ENCODE measurements at regions not wholly inside any gene's neighbourhood (a gene's known extent, or its start where the extent isn't known, plus 50 kb on each side); places are given as distances from the start of the nearest gene placed in this dataset.

DNA sequence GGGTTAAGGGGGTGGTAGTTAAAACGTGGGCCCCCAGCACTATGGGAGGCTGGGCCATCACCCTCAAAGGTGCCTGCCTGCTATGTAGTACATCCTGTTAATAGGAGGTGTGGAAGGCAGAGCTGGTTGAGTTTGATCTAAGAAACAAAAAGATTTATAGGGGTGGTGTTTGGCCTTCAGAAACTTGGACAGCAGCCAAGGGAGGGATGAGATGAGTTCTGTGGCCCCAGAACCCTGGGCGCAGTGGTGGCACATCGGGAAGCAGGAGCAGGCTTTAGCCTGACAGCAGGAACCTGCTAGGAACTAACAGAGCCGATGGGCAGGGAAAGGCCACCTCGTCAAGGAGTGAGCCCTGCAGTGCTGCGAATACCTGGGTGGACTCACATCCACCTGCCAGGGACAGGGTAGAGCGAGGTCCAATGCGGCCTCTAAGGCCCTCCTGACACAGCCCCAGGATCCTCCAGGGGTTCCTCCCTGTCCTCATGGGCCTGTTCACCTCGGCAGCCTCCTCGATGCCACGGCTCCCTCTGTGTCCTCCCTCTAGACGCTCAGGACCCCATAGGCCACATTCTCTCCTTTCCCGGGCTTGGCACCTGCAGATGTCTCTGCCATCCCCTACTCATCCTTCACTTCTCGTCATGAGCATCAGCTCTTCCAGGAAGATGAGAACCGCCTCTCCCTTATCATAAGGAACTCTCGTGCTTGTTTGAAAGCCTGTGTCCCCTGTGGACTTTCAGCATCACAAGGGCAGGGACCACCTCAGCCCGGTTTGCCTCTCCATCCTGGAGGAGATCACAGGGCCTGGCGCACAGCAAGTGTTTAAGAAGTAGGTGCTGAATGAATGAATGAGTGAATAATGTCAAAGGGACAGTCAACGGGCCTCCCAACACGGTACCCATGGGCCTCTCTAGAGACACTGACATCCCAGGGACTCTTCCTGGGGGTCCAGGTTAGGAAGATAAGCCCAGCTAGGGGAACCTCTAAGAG, 103.5 kb upstream of the TNRC6C start:
- DNase-seq (ENCODE audit: low read depth in 2 of 2): no peak

DNA sequence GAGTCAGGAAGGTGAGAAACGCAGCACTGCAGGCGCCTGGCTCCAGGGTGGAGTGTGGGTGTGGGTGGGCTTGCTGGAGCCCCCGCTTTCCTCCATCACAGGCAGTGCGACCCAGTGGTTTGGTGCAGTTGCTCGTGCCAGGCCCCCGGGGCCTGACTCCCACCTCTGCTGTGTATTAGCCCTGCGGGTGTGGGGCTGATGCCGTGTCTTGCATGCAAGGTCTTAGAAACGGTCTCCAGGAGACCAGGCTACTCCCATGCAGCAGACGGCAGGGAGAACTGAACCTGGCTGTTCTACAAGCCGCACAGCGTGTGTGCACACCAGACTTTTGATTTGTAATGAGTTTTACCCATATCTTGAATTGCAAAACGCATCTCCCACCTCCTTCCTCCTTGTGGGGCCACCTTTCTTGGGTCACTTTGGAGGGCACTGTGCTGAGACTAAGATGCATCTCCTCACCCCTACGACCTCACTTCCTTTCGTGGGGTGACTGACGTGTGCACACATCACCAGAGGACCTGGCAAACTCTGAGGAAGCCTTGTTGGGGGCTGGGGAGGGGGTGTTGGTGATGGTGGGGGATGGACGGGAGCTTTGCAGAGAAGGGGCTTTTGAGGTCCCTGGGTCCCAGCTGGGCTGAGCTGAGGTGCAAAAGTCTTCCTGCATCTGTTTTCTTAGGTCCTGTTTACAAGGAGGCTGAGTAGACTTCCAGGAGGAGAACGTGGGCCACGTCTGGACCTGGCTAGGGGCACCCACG, 101.8 kb upstream of the TNRC6C start:
- no peak for DNase-seq (ENCODE audit: low read depth in 2 of 2)

DNA sequence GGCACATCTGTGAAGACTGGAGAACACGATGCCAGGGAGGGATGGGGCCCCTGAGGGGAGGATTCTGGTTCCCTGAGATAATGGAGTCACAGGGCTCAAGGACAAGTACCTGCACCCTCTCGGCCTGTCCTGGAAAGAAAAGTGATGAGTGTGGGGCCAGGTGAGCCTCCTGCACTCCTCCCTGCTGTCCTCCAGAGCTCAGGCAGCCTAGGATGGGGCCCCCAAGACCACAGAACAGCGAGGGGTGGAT, 101.3 kb upstream of the TNRC6C start:
- no peak for DNase-seq (ENCODE audit: low read depth in 2 of 2)

DNA sequence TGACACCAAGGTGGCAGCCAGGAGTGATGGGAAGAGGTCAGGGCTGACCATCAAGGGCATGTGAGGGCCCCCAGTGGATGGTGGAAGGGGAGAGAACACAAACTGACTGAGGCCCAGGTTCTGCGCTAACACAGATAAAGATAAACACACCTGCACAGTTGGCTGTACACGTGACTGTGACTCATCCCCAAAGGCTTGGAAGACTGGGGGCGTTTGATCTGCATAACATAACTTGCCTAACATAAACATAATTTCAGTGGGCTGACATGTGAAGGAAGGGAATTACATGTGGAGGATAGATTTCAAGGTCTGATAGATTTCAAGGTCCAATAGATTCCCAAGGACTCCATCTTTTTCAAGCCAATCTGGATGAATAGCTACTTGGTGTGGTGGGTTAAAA, 100.9 kb upstream of the TNRC6C start:
- no peak for DNase-seq (ENCODE audit: low read depth in 2 of 2)

DNA sequence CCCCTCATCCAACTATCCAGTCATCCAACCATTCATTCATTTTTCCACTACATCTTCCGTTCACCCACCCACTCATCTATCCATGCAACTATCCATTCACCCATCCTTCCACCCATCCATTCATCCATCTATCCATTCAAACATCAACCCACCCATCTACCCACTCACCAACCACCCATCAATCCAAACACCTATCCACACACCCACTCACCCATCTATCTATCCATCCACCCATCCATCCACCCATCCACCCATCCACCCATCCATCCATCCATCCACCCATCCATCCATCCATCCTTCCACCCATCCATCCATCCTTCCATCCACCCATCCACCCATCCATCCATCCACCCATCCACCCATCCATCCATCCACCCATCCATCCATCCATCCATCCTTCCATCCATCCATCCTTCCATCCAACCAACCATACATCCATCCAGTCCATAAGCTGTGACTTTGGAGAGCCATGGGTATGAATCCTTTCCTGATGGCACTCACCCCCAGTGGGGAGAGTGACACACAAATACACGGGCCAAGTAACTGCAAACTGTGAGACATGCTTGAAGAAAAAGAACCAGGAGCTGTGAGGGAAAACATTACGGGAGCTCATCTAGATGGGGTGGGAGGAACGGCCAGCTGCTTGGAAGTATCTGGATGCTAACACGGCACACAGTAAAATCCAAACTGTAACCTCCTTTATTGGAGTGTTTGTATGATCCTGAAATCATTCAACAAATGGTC, 100.0 kb upstream of the TNRC6C start:
- DNase-seq (ENCODE audit: low read depth in 2 of 2): no peak

DNA sequence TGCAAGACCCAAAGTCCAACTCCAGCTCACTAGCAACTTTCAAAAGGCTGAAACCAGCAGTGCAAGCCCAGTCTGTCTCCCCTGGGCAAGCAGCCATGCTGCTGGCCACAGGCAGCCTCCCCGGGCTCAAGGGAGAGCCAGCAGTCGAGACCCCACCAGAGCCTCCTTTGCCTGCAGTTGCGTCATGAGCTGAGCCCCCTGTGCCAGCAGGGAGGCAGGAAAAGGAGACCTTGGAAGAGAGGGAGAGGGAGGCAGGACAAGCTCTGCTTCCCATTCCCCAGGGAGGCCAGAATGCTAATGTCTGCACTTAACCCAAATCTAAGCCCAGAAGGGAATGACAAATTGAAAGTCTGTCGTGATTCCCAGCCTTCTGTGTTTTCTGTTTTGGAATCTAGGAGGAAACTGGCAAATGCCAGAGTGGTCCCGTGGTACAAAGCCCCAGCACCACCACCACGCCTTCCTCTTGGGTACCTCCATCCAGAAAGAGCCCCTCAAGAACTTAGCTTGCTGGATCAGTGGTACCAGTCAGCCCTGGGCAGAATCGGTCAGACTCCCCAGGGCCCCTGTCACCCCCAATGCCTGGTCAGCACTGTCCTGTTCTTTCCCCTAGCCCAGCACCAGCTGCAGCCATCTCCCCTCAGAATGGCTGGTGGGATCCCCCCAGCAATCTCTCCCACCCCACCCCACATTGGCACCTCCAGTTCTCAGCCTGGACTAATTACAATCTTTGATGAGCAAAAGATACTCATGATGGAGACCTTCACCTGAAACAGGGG, 99.3 kb upstream of the TNRC6C start:
- DNase-seq (ENCODE audit: low read depth in 2 of 2): no peak

DNA sequence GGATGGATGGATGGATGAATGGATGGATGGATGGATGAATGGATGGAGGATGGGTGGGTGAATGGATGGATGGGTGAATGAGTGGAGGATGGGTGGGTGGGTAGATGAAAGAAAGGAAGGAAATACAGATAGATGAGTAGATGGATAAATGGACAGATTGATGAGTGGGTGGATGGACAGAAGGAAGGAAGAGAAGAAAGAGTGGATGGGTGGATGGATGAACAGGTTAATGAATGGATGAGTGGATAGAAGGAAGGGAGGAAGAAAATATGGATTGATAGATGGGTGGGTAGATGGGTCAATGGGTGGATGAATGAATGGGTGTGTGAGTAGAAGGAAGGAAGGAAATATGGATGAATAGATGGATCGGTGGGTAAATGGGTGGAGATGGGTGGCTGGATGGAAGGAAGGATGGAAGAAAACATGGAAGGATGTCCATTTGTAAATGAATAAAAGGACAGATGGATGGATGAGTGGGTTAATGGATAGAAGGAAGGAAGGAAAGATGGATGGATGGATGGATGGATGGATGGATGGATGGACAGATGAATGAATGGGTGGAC, 97.3 kb upstream of the TNRC6C start:
- no peak for DNase-seq (ENCODE audit: low read depth in 2 of 2)

DNA sequence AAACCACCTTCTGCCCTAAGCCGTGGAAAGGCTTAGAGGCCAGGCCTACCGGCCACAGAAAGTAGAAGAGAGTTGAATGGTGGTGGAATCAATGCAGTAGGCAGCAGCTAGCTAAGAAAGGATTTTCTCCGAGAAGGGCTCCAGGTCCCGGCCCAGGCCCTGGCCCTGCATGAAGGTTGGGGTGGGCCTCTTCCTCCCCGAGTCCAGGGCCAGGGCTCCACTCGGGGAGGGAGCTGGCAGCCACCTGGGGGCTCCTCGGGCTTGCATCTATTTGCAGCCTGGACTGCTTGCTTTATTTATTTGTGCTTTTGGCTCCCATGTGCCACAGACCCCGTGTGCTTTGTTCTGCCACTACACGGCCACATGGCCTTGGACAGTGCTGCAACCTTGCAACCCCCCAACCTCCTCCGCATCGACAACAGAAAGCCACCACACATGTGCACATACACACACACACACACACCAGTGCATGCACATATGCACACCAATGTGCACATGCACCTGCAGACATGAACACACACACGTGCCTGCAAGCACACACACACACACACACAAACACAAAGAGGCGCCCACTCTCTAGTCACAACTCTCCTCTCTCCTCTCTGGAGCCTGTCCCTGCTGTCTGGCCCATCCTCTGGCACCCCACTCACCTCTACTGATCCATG, 96.4 kb upstream of the TNRC6C start:
- no peak for DNase-seq (ENCODE audit: low read depth in 2 of 2)

DNA sequence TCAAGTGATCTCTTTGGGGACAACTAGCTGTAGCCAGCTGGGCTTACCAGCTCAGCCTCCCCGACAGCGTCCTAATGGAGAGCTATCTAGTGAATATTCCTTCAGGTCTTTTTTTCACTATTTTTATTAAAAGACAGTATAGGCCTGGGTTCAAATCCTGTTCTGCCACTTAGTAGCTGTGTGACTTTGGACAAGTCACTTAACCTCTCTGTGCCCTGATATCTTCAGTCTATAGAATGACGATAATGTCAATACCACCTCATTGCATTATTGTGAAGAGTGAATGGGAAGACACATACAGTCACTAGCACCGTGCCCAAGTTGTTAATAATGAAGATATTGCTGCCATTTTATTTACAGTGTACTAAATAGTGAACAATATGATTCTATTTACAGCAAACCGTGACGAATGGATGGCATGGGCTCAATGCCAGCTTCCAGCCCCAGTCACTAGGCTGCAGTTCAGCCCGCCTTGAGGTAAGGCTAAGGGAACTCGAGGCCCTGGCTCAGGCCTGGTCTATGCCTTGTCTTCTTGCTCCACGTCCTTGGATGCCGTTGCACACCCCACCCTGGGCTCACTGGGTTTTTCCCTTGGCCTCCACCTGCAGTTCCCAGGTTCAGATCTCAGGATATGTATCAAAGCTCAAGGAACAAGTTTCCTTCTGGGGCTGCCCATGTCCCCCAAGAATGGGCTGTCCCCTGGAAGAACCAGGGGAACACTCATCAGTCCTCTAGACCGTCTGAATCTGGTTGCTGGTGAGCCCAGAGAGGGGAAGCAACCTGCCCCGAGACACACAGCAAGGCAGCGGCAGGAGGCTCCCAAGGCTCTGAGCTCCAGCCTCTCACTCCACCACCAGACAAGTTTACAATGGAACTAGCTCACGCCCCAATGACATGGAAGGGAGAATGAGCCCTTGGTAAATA, 95.4 kb upstream of the TNRC6C start:
- DNase-seq (ENCODE audit: low read depth in 2 of 2): no peak

DNA sequence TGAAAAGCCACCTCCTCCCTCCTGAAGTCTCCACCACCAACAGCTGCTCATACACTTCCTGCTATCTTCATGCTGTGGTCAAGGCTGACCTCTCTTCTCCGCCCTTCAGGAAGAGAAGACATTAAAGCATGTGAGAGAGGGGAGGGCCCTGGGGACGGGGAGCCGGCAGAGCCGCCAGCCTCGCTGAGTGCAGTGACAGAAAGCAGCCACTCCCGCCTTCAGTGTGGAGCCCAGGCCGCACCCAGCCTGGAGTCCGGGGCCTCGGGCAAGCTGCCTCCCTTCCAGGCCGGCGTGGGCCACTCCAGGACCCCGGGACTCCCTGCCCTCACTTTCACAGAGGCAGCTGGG, 94.7 kb upstream of the TNRC6C start:
- no peak for DNase-seq (ENCODE audit: low read depth in 2 of 2)

DNA sequence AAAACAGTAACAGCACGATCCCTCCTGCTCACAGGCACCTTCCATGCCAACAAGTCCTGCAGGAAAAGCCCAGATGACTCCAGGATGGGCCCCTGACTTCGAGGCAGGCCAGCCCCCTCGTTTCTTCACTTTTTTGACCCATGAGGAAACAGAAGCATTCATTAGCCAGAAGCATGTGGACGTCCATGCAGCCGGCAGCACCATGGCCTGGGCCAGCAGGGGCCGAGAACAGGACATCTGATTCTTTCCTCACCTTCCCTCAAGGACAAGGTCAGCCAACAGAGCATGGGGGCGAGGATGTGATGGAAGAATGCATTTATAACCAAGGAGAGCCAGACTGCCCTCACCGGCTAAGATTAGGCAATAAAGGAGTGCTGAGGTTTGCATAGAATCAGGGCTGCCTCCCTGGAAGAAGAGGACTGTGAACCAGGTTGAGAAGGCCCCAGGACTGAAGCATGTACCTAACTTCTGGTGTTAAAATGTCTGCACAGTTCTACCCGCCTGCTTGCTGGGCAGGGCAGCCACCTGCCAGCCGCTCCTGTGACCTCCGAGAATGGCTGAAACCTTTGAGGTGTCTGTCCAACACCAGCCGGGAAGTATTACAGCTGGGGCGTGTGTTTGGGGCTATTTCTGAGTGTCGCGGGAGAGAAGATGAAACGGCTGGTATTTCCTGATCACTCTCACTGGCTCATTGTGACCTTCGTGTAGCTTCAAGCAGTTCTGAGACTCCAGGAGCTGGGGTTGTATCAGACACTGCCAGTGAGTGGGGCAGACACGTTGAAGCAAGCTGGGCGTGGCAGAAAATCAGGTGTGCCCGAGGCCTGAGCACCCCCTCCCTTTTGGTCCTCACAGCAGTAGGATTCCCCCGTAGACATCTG, 94.0 kb upstream of the TNRC6C start:
- no peak for DNase-seq (ENCODE audit: low read depth in 2 of 2)

DNA sequence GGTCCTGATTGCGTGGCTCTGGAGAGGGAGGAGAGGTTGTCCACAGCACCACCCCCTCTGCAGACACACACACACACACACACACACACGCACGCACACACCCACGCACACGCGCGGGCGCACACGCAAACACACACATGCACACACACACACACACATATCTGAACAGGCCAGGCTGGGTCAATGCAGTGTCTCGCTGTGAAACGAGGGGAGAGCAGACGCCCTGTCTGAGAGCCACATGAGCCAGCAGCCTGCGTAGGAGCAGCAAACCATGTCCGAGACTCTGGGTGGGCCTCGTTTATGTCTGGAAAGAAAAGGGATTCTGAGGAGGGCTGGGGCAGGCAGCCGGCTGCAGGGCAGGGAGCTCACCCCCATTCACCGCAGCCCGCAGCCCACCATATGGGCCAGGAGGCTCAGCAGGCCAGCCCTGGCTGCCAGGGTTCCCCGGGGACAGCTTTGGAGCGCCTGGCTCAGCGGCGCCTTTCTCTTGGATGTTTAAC, 93.3 kb upstream of the TNRC6C start:
- no peak for DNase-seq (ENCODE audit: low read depth in 2 of 2)

DNA sequence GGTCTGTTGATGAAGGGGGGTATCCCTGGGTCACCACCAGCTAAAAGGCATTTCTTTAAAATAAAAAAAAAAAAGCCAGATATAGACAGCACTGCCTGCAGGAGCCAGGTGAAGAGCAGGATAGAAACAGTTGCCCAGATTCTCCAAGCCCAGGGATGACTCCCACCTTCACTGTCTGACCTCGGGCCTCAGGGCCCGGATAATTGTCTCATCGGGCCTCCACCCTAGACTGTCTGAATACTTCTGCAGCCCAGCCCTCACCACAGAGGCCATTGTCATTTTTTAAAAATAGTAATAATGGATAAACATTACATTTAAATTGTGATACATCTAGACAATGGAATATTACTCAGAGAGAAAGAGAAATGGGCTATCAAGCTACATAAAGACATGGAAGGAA, 92.8 kb upstream of the TNRC6C start:
- DNase-seq (ENCODE audit: low read depth in 2 of 2): no peak

DNA sequence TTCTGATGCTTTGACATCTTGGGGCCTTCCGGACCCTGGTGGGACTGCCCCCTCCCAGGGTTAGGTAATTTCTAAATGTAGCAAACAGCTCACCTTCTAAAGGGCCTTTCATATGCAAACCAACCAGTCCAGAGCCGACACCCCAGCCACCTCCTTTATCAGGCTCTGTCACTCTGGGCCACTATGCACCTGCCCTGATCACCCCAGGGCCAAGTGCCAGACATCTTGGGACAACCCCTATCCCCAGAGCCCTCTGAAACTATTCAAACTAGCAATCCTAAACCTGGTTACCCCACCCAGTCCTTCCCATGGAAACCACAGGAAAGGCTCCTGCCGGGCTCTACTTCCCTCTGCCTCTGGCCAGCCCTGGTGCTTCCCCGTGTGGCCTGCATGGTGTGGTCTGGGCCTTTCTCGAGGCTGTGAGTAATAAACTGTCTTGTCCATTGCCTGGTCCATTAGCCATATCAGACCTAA, 91.2 kb upstream of the TNRC6C start:
- DNase-seq (ENCODE audit: low read depth in 2 of 2): no peak

DNA sequence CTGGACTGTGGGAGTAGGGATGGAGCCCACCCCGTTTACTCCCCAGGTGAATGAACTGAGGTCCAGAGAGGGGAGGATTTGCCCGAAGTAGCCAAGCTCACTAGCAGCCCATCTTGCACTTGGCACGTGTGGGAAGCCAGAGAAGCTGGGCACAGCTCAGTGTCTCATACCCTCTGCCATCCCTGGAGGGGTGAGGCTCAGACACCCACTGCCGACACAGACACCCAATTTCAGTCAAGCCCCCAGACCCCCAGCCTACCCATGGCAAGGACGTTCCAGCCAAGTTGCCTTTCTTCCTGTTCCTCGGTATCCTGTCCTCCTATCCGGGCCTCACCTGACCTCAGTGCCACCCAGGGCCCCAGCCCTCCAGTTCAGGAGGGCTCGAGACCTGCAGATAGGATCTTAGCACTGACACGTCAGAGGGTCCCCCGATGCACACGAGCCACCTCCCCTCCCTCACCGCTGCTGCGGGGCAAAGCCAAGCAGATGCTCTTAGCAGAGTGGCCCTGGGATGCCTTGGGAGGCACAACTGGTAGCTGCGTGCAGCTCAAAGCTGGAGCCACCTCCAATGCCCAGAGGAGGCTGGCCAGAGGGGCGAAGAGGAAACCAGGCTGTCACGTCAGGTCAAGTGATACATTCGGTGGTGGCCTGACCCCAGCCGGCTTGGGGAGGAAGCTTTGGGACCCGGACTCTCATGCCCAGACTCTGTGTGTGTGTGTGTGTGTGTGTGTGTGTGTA, 90.4 kb upstream of the TNRC6C start:
- DNase-seq (ENCODE audit: low read depth in 2 of 2): no peak

DNA sequence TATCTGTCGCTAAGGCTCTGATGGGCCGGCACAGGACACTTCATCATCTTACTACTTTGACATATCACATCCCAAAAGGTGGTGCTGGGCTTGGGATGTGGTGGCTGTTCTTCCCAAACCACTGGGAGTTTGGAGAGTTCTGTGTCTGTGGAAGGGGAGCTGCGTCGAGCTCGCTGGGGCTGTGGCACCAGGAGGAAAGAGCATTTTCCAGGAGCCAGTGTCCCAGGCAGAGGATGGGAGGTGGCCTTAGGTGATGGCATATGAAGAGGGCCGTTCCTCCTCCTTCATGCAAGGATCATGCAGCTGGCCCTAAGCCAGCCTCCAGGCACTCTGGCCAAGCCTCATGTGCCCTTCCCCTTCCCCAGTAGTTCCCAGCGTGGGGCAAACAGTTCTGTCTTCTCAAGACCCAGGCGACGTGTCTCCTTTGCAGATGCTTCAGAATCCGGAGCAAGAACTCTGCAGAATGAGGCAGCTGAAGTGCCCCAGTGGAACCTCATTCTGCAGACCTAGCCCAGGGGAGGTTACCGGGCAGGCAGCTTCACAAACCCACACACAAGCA, 89.4 kb upstream of the TNRC6C start:
- no peak for DNase-seq (ENCODE audit: low read depth in 2 of 2)

DNA sequence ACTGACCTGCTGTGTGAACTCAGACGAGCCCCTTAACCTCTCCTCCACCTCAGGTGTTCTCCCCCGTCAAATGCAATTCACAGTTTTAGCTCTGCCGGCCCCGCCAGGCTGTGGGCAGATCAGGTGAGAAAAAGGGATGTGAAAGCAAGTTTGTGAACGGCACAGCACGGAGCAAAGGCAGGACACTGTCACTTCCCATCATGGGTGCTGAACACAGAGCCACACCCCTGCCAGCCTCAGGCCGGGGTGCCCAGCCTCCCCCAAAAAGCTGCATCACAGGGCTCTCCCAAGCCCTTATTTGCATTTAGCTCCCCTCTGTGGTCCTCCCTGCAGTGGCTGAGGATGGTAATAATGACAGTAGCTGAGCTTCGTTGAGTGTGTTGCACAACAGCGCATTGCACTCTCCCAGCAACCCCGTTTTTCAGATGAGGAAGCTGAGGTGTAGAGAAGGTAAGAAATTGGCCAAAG, 88.8 kb upstream of the TNRC6C start:
- no peak for DNase-seq (ENCODE audit: low read depth in 2 of 2)

Measured in stimulated activated CD4-positive, alpha-beta T cell treated with anti-CD3 and anti-CD28 coated beads, Interleukin-1b, Interleukin-23, amount 100 ng/mL, for 4 hours (primary cell).